Tongue (tissue), 1 donor: ENCODE measurements at regions not wholly inside any gene's neighbourhood (a gene's known extent, or its start where the extent isn't known, plus 50 kb on each side); places are given as distances from the start of the nearest gene placed in this dataset.

Experiments used
- DNase-seq: peaks from one replicate; pipeline ENCODE4 v3.0.0-alpha.2; 2015

DNA sequence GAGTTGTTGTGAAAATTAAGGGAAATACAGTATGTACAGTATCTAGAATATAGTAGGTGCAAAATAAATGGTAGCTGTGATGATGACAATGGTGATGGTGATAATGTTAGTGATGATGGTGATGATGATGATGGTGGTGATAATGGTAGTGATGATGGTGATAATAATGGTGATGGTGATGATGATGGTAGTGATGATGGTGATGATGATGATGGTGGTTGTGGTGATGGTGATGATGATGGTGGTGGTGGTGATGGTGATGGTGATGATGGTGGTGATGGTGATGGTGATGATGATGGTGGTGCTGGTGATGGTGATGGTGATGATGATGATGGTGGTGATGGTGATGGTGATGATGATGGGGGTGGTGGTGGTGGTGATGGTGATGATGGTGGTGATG, 91.3 kb upstream of the FOXF1 start:
- DNase-seq, result no peak

DNA sequence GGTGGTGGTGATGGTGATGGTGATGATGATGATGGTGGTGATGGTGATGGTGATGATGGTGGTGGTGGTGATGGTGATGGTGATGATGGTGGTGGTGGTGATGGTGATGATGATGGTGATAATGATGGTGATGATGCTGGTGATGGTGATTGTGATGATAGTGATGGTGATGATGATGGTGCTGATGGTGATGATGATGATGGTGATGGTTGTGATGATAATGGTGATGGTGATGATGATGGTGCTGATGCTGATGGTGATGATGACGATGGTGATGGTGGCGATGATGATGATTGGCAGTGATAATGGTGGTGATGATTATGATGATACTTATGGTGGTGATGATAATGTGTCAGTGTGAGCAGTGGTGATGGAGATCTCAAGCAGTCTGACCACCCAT, 90.8 kb upstream of the FOXF1 start:
- DNase-seq, result no peak

DNA sequence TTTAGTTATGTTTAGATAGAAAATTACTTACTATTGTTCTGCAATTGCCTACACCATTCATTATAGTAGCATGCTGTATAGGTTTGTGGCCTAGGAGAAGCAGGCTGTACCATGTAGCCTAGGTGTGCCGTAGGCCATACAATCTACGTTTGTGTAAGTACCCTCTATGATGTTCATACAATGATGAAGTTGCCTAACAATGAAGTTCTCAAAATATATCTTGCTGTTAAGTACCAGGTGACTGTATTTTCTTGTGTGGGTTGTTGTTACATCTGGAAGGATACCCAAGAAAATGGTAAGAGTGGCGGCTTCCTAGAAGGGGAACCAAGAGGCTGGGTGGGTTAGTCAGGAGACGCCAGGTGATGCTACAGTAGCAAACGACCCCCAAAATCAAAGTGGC, 88.3 kb upstream of the FOXF1 start:
- DNase-seq, result no peak

DNA sequence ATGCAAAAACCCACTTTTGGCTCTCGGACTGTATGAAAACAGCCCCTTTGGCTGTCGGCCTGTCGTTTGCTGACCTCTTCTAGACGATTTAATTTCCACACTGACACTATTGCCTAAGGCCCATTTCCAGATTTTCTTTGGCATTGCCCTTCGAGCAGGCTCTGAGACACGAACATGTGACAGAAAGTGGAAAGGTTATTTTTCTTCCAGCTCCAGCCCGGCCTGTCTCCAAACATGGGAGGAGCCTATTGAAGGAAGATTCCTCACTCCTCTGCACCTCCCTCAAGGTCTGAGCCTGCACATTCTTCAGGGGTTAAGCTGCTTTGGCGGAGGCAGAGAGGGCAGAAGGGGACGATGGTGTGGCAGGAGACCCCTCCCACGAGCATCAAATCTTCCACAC, 85.9 kb upstream of the FOXF1 start:
- DNase-seq, result no peak

DNA sequence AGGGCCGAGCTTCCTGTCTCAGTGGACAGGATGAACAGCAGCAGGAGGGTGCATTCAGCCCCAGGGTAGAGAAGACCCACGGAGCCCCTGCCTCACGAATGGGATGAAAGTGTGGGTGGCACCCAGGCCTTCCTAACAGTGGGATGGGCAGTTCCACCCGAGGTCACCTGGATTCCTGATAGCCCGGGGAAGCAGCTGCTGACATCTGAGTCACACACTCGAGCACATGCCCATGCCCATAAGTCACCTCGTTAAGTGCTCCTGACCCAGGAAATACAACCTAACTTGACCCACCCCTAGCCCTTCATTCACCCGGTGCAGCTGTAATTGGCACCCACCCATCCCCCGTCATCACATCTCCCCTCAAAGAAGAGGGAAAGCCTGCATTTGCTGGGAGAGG, 85.3 kb upstream of the FOXF1 start:
- no peak for DNase-seq

DNA sequence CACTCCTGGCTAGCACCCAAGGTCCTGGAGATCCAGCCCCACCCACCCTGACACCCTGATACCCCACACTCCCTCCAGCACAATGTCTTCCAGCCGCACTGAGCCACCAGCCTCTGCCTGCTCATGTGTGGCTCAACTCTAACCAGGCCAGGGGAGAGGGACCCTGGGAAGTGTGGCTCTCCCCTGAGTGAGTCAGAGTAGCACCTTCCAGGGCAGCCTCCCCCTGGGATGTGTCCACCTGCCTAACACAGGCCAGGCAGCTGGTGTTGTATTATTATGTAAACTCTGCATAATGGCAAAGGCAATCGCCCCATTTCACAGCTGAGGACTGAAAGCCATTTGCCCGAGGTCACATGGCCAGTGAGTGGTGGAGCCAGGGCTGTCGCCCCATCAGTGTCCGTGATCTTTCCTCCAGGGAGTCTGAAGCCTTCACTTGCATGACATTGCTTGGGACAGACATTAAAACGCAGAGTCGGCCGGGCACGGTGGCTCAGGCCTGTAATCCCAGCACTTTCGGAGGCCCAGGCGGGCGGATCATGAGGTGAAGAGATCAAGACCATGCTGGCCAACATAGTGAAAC, 84.2 kb upstream of the FOXF1 start:
- DNase-seq, result no peak

DNA sequence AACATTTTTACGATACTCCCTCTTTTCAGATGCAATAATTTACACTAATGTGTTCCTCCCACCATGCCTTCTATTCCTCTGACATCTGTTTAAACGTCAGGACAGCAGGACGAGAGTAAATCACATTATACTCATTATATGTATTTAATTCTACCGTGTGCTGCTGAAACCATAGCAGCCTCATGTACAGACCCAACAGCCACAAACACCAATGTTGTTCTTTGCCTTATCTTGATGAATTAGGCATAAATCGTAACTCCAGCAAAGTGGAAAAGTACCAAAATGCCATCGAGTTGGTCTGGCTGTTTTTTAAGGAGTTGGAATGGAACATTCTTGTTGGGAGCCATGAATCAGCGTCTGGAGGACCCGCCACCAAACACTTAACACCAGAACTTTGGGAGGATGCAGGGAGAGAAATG, 82.9 kb upstream of the FOXF1 start:
- DNase-seq, result no peak

DNA sequence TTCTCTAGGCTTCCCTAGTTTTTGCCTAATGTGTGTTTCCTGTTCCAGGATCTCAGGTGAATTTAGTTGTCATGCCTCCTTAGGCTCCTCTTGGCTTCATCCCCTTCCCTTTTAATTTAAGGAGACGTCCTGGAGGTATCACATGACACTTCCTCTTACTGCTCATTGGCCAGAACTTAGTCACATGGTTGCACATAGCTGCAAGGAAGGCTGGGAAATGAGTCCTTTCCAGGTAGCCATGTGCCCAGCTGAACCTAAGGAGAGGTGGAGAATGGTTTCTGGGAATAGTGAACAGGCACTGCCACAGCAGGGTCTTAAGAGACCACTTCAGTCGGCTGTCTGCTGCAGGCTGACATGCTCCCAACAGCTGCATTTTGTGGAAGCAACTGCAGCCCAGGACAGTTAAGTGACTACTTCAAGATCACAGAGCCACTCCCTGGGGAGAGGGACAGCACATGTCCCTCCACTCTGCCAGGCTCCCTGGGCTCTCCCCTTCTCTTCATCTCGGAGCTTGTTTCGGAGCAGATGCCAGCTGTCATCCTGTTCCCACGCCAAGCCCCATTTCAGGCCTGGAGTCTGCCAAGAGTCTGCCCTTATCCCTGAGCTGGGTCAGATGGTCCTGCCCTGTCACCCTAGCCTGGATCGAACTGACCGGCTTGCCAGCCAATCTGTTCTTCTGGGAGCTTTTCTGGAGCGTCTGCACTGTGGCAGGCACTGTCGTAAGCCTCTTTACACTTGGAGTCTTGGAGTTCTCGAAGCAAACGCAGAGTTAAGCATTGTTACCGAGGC, 81.4 kb upstream of the FOXF1 start:
- peak; percentile 76 for DNase-seq

DNA sequence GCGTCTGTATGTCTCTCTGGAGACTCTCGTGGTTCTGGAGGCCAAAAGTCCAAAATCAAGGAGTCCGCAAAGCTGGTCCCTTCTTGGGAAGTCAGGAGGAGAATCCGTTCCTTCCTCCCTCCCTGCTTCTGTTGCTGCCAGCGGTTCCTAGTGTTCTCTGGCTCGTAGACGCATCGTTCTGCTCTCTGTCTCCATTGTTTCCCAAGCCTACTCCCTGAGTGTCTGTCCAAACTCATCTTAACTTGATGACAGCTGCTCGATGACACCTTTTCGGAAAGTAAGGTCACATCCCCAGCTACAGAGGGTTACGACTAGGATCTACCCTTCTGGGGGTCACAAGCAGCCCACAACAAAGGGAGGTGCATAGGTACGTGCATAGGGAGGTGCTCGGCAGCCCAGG, 80.7 kb upstream of the FOXF1 start:
- DNase-seq, result no peak

DNA sequence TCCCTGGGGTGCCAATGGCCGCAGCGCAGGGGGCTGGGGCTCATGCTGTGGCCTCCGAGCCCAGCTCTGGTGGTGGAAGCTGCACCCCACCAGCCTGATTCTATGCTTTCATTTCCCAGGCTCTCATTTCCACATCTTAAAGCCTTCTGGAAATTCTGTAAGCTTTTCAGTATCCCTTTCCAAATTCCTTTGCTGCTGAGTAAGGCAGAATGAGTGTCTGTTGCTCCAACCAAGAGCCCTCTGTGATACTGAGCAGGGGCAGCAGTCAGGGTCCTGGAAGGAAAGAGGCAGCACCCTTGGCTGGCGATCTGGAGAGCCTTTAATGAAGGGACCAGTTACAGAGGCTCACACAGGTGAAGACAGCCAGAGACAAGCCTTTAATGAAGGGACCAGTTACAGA, 79.5 kb upstream of the FOXF1 start:
- peak; percentile 46 for DNase-seq

DNA sequence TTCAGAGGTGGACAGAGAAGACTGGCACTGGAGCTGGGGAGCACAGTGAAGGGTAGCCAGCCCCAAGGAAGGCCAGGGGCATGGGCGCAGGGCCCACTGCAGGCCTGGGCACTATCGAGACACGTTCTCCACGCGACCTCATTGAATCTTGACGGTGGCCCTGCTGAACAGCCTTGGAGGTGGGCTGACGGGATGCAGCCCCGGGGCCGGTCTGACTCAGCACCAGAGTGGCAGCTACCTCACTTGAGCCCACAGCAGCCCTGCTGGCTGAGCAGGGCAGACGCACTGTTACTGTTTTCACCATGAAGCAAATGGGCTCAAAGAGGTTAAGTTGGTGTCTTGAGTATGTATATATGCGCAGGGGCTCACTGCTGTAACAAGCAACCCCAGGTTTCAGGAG, 78.8 kb upstream of the FOXF1 start:
- DNase-seq, result no peak

DNA sequence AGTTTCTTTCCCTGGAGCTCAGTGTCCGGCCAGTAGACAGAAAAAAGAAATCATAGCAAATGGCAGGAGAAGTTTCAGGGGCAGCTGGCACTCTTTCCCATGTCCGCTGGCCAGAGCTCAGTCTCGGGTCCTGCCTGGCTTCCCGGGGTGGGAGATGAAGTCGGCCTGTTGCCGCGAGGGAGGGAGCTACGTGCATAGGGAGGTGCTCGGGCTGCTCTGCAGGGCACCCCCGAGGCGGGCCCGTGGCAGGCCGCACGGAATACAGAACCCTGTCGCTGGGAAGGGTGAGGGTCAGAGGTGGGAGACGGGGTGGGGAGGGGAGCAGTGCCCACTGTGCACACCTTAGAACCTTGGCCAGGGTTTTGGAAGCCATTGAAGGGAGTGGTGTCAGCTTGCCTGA, 78.3 kb upstream of the FOXF1 start:
- DNase-seq, result no peak

DNA sequence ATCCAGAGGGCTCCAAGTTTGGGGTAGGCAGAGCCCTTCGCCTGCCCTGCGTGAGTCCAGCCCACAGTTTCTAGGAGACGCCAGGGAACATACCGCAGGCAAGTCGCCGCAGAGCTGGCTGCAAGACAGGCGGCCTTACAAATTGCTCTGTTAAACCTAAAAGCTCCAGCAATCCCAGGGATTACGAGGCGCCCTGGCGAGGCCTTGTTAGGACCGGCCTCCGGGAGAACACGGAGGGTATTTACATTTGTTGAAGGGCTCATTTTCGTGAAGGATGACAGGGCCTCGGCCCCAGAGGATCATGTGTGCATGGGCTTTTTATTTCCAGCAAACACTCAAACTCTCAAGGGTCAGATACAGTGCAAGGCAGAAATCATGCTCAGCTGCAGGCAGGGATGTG, 77.6 kb upstream of the FOXF1 start:
- DNase-seq, result peak; percentile 80

DNA sequence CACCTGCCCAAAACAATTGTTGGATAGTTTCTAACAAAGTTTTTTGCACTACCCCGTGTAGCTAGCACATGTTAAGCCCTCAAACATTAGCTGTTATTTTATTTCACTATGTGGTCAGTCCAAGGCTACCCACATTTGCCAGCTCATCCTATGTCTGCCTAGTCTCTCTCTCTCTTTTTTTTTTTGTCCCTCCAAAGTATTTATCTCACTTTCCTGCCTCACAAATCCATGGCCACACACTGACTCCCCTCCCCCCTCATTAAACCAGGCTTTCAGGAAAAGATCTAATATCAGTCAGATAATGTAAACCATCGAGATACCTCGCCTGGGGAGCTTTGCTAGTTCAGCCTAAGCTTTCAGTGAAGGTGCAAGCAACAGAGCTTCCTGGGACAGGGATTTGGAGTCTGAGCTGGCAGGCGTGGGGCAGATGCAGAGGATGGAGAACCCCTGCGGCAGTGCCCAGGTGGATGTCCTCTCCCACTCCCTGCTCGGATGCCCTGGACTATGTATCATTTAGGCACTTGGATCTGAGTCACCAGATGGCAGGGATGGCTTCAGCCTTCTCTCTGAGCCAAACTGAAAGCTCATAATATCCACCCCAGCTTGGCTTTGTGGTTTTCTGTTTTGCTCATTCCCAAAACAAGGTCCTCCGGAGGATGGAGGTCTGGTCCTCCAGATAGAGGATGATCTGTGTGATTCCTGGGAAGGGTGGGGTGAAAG, 73.7 kb upstream of the FOXF1 start:
- no peak for DNase-seq

DNA sequence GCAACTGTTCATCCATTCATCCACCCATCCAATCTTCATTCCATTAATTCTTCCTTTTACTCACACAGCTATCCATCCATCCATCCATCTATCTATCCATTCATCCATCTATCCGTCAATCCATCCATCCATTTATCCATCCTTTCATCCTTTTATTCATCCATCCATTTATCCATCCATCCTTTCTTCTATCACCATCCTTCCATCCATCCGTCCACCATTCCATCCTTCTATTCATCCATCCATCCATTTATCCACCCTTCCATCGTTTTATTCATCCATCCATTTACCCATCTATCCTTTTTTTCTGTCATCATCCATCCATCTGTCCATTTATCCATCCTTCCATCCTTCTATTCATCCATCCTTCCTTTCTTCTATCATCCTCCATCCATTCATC, 73.0 kb upstream of the FOXF1 start:
- DNase-seq, result no peak

DNA sequence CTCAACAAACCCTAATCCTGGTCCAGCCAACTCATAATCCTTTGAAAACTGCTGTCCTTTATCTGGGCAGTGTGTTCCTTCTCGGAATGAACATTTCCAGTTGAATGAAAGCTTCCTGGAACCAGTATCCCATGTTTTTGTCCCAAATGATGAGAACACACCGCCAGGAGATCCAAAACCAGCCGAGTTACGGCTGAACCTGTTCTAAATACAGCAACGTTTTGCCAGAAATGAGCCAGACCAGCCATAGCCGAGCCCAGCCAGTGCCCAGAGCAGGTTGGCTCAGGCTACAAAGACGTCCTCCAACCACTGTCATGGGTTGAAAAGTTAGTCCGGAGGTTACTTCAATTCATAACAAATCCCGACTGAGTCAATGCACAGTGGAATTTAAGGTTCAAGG, 67.6 kb upstream of the FOXF1 start:
- DNase-seq, result no peak

DNA sequence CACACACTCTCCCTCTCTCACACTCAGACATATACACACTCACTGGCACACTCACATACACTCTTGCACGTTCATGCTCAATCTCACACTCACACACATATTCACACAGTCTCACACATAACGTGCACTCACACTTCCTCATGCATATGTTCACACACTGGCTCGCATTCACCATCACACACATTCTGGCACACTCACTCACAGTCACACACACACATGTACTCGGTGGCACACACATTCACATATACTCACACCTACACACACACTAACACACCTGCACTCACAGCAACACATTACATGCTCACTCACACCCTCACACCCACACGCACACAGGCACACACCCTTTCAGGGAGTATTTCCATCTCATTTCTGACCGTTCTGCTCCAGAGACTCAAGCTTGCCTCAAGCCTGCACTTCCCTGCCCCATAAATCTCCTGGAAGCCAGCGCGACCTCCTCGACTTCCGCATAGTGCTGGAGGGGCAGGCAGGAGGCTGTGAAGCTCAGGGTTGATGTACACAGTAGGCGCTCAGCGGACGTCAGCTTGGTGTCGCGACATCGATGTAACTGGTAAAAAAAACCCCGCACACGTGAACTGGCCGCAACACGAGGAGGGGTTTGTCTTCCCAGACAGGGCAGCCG, 66.7 kb upstream of the FOXF1 start:
- no peak for DNase-seq

DNA sequence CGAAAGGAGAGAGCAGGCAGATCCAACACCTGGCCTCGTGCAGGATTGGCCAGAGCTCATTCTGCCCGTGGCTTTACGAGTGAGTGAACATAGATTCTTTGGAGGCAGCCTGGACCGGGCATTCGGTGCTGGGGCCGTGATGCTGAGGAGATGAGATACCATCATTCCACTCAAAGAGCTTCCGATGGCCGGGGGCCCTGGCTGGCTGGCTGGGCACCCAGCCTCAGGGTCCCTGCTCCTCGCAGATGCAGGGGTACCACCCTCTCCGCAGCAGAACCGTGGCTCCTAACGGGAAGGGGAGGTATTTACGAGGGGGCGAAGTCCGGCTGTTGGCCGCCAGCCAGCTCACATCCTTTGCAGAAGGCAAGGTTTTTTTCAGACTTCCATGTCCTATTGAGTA, 66.1 kb upstream of the FOXF1 start:
- DNase-seq, result no peak

DNA sequence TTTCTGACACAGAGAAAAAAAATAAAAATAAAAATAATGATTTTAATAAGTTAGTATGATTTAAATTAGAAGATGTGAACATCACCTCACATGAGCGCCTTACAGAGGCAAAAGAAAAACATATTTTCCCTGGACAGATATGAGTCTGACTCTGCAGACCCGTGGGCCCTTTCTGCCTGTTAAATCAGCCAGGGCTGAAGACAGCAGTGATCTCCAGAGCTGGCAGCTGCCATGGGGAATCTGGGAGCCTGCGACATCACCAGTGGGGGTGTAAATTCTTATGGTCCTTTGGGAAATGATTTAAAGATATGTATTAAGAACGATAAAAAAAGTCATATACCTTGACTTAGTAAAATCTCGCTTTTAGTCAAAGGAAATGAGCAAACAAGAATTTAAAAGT, 65.7 kb upstream of the FOXF1 start:
- DNase-seq, result no peak

DNA sequence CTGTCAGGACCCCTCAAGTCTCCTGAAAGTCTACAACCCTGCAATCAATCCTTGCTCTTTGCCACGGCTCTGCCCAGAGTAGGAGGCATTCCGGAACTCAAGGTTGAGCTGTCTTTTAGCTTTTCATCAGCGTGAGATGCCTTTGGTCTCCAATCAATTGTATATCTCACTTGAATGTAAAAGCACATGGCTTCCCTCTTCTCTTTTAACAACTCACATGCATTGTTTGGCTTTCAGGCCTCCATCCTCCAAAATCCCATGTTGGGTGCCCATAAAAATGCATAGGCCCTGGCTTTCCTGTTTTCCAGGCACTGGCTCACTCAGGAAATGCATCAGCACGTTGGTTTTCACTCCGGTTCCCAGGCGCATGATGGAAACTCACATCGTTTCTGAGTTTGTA, 64.0 kb upstream of the FOXF1 start:
- no peak for DNase-seq

DNA sequence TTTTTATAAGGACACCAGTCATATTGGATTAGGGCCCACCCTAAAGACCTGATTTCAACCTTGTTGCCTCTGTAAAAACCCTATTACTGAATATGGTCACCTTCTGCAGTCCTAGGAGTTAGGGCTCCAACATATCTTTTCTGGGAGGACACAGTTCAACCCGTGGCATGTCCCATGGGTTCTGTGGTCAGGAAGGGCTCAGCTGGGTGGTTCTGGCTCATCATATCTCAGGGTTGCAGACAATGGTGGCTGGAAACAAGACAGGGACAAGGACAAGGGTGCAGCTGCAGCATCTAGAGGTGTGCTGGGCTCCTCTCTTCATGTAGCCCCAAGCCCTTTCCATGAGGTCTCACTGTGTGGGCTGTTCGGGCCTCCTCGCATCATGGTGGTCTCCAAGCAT, 63.1 kb upstream of the FOXF1 start:
- no peak for DNase-seq

DNA sequence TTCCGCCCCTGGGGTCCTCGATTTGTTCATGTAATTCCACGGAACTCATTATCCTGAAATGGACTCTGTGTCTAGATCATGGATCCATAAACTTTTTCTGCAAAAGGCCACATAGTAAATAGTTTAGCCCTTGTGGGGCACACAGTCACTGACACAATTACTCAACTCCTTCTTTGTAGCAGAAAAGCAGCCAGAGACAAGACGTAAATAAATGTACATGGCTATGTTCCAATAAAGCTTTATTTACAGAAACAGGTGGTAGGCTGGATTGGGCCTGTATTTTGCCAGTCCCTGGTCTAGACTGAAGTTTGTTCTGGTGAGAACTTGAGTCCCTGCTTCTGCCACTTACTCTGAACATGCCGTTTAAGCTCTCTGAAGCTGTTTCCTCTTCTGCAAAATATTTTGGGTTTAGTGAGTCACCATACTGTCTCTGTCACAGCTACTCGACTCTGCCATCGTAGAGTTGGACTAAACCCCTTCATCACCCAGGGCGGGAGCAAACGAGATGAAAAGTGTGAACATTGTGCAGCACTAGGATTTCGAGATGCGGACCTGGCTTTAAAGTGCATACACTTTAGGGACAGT, 61.9 kb upstream of the FOXF1 start:
- no peak for DNase-seq
